Brain microvascular endothelial cell (primary cell): ENCODE measurements at regions not wholly inside any gene's neighbourhood (a gene's known extent, or its start where the extent isn't known, plus 50 kb on each side); places are given as distances from the start of the nearest gene placed in this dataset.

ENCODE experiments used
- DNase-seq: peaks from one replicate; pipeline ENCODE4 v3.0.0-alpha.2; 2020
- H3K27ac ChIP-seq: fragments of 250-450 bp; sonication (Bioruptor Pico); 2 replicates; pipeline ENCODE4 v1.5.1; 2020; ENCODE audit warnings: mild to moderate bottlenecking, moderate library complexity
- H3K27me3 ChIP-seq: fragments of 250-450 bp; sonication (Bioruptor Pico); replicated peaks from 2 replicates; pipeline ENCODE4 v1.5.1; 2020; ENCODE audit warnings: mild to moderate bottlenecking
- H3K36me3 ChIP-seq: fragments of 250-450 bp; sonication (Bioruptor Pico); replicated peaks from 2 replicates; pipeline ENCODE4 v1.5.1; 2020; ENCODE audit warnings: mild to moderate bottlenecking
- H3K4me3 ChIP-seq: 2 replicates; pipeline ENCODE4 v1.5.1; 2011; ENCODE audit warnings: low read depth, mild to moderate bottlenecking, control low read depth, low read length, moderate library complexity
- CTCF ChIP-seq: IDR thresholded peaks from 2 replicates; pipeline ENCODE4 v1.5.1; 2011; ENCODE audit warnings: low read depth, mild to moderate bottlenecking, moderate library complexity, low read length, control low read depth, inconsistent platforms; ENCODE audit errors: missing control alignments
- in situ Hi-C: cut with HindIII; loops from 2 replicates; pipeline ENCODE4 v1.10.0; 2017; ENCODE audit warnings: low sequenced_read_pairs, low pct_ligation_motif_present

DNA sequence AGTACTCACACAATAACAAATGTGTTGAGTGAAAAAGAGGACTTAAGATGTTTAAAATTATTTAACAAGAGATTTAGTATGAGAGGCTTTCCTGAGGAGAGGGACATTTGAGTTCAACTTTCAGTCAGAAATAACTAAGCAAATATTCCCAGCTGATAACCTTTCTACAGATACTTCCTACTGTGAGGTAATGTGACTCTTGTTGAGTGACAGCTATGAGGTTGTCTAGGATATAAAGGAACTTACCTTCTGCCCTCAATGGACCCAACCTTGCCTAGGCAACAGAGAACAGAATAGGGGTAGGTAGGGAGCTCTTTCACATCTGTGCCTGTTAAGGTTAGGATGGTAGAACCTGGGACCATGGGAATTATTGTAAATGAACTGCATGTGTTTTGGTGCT lies 54.7 kb downstream of the GLUD2 start:
- TF ChIP-seq CTCF: no peak
- Histone ChIP-seq H3K36me3 (no peaks in the 10 kb centered on the region), H3K27me3 (no peaks in the 10 kb centered on the region), H3K27ac (no peak overlapping the region), H3K4me3 (no peak overlapping the region)
- in situ Hi-C loops: no loop called here
- DNase-seq: no peak

DNA sequence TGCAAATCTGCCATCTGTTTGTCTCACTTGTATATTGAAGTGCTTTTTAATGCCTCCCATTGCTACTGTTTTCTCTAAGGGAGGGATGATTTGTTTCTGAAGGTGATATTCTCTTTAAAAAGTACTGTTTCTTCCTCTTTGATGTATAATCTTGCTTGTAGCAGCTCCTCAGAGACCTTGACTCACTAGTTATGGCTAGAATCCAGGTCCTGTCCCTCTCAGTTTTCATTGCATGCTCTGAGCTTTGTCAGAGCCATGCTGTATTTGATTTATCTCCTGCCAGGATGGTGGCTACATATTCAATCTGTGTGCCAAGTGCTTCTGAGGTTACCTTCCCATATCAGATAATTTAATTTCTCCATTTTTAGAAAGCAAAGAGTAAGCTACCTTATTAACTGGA lies 56.0 kb downstream of the GLUD2 start:
- Histone ChIP-seq H3K27me3 (no peaks in the 10 kb centered on the region), H3K4me3 (no peak overlapping the region), H3K36me3 (no peaks in the 10 kb centered on the region), H3K27ac (no peak overlapping the region)
- in situ Hi-C loops: no loop called here
- DNase-seq: no peak
- TF ChIP-seq CTCF: no peak

GRCh38 chrX:121106484-121107235 lies 59.2 kb downstream of the GLUD2 start:
- Histone ChIP-seq H3K27ac (no peak overlapping the region), H3K27me3 (no peaks in the 10 kb centered on the region), H3K4me3 (no peak overlapping the region), H3K36me3 (no peaks in the 10 kb centered on the region)
- in situ Hi-C loops: no loop called here
- DNase-seq: no peak
- TF ChIP-seq CTCF: no peak

DNA sequence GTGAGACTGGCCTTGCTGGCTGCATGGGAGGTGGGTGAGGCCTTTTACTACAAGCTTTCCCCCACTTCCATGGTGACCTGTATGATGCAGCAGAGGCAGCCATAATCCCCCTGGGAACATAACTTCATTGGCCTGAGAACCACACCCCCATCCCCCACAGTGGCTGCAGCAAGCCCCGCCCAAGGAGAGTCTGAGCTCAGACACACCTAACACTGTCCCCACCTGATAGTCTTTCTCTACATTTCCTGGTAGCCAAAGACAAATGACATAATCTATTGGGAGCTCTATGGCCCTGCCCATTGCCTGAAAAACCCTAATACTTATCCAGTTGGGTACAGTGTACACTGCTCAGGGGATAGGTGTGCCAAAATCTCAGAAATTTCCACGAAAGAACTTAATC lies 62.6 kb downstream of the GLUD2 start:
- no peaks in the 10 kb centered on the region for H3K27me3 ChIP-seq
- in situ Hi-C loops: no loop called here

GRCh38 chrX:121110536-121110935 lies 63.1 kb downstream of the GLUD2 start:
- Histone ChIP-seq H3K27ac (no peak overlapping the region), H3K4me3 (no peak overlapping the region), H3K27me3 (no peaks in the 10 kb centered on the region), H3K36me3 (no peaks in the 10 kb centered on the region)
- no peak for DNase-seq
- TF ChIP-seq CTCF: no peak
- in situ Hi-C loops: no loop called here

More for the DNA sequence above, 62.6 kb downstream of the GLUD2 start:
- Histone ChIP-seq H3K27ac (no peak overlapping the region), H3K36me3 (no peaks in the 10 kb centered on the region), H3K4me3 (no peak overlapping the region)
- DNase-seq: no peak
- no peak for TF ChIP-seq CTCF

GRCh38 chrX:121114691-121115090 lies 67.3 kb downstream of the GLUD2 start:
- Histone ChIP-seq H3K27me3 (no peaks in the 10 kb centered on the region), H3K27ac (no peak overlapping the region), H3K4me3 (no peak overlapping the region), H3K36me3 (no peaks in the 10 kb centered on the region)
- in situ Hi-C loops: no loop called here
- TF ChIP-seq CTCF: no peak
- no peak for DNase-seq
